ENCODE measurements at regions not wholly inside any gene's neighbourhood (a gene's known extent, or its start where the extent isn't known, plus 50 kb on each side); places are given as distances from the start of the nearest gene placed in this dataset.

- FAIRE-seq = no peak
Observed at GRCh38 chr3:106326941-106327695, 458.3 kb upstream of the CBLB start.

GRCh38 chr3:106327696-106328025 is 458.8 kb upstream of the CBLB start:
- FAIRE-seq = no peak

DNA sequence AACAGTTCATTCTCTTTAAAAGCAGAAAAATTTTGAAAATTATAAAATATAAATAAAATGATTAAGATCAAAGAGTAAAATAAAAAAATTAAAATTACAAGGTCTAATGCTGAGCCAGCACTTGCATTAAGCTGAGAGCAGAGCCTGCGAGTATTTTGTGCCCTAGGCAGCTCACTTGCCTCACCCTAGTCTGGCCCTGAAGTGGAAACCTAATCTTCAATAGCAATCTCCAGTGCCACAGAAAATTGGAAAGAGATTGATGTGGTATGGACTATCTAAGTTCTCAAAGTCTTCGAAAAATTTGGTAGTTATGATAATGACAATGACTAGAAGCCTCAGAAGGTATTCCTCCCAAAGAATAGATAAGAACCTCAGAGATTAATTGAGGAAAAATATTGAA is 459.4 kb upstream of the CBLB start:
- FAIRE-seq = no peak

DNA sequence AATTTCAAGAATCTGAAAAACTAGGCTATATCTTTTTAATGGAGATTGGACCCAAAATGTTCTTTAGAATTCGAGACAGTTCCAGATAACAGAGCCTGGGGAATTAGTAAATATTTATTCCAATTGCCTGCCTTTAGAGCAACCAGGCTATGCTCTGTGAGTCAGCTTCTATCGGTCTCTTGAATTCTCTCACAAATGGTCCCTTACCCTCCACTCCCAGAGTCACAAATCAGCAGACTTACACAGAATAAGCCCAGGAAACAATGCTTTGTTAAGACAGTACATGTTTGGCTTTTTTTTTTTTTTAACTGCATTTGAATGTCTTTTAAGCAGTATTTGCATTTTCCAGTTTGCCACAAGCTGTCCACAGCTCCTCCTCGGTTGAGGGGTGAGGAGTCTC is 460.7 kb upstream of the CBLB start:
- FAIRE-seq = no peak

- no peak for FAIRE-seq
Observed at GRCh38 chr3:106331636-106332035, 462.8 kb upstream of the CBLB start.

GRCh38 chr3:106332129-106332528 is 463.3 kb upstream of the CBLB start:
- no peak for FAIRE-seq

GRCh38 chr3:106332884-106333283 is 464.1 kb upstream of the CBLB start:
- no peak for FAIRE-seq

DNA sequence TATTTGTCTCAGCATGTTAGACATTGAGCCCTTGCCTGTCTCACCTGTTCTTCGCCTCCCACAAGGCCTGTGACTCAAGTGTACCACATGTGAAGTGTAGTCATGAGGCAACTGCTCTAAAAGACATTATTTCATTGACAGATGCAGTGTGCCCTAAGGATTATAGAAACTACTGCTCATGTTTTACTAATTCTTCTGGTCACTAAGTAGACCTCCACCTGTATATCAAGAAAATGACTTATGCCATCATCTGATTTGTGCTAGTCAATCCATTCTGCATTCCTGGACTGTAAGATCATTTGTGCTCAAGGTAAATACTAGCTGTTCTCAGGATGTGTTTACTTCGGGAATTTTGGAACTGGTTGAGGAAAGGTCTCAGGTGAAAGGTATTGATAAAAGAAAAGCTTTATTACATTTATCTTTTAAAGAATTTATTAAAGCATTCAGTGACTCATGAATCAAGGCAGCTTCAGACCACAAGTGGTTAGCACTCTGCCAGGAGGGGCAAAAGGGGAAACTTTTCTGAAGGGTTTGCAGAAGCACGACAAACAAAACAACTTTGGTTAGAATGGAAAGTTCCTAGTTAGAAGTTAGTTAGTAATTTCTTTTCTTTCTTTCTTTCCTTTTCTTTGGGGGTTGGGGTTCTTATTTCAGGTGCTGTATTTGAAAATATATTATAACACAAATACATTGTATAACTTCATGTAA is 465.3 kb upstream of the CBLB start:
- FAIRE-seq = no peak

DNA sequence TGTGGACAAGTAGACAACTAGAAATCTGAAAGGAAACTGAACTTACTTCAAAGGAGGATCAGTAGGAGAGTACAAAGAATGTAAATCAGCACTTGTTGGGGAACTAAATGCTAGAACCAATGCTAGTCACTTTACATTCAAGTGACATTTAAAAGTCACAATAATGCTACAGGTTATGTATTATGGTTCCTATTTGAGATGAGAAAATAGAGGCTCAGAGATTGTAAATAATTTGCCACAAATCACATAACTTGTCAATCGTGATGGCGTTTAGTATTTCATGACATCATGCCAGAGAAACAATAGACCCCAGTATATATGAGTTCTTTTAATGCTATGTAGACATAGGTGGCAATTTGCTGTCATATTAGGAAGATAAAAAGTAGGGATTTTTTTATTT is 467.8 kb upstream of the CBLB start:
- no peak for FAIRE-seq

- no peak for FAIRE-seq
Observed at GRCh38 chr3:106337116-106337515, 468.3 kb upstream of the CBLB start.

DNA sequence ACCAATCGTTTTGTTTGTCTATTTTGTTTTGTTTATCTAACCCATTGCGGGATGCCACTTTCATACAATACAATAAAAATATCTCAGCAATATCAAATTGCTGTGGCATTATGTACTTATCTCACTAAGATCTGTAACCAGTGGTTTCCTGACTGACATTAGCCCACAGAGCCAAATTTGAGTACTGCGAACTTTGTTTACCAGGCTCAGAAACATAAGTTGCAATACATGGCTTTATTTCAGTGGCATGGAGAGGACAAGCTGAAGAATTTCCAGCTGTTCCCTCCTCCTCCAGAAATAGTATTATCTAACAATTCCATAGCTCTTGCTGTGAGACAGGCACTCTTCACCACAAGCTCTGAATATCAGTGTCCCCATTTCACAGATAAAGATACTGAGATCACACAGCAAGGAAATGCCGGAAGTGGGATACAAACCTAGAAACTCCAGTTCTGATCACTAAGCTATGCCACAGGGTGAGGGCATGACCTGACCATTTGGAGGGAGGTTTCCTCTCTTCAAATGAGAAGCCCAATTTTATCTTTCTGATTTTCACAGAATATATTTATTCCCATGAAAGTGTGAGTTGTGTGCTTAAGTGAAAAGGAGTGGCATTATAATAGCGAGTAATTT is 469.9 kb upstream of the CBLB start:
- no peak for FAIRE-seq

DNA sequence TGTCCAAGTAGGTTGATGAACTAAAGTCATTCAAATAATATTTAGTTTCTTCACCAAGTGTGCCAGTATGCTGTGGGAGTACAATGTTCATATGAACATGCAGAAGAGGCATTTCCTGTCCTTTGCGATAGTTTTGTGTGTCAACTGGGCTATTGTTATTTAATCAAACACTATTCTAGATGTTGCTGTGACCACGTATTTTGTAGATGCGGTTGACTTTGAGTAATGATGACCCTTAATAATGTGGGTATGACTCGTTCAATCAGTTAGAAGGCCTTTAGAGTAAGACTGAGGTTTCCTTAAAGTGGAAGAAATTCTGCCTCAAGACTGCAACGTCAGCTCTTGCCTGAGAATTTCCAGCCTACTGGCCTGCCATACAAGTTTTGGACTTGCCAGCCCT is 470.7 kb upstream of the CBLB start:
- no peak for FAIRE-seq

GRCh38 chr3:106341087-106341486 is 472.3 kb upstream of the CBLB start:
- no peak for FAIRE-seq

- FAIRE-seq = no peak
Observed at GRCh38 chr3:106341586-106342162, 472.9 kb upstream of the CBLB start.

DNA sequence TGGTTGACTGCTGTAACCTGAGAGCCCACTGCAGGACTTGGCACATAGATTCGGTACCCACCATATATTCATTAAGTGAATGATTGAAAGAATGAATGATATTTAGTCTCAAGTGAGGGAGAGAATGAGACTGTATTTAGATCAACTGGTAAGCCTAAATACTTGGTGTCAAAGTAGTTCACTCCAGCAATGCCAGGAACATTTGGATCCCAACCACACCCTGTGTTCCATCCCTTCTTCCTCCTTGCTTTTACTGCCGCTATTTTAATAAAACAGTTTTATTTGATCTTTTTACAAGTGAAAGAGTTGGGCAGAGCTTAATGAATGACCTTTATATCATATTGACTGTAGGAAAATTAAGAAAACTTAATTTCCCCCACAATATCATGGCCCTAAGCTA is 473.6 kb upstream of the CBLB start:
- FAIRE-seq = no peak

DNA sequence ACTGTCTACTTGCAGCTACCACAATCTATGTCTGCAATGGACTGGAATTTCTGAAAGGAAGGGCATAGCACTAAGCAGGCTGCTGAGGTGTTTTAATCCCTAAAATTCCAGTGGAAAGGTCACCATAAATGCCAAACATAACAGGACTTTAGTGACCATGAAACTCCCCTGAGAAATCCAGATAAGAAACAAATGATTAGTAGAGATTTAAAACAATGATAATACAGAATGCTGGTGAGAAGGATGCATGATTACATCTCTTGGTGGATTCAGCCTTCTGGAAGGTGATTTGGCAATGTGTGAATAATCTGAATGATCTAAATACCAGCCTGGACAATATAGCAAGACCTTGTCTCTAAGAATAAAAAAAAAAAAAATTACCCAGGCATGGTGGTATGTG is 475.0 kb upstream of the CBLB start:
- FAIRE-seq = no peak

DNA sequence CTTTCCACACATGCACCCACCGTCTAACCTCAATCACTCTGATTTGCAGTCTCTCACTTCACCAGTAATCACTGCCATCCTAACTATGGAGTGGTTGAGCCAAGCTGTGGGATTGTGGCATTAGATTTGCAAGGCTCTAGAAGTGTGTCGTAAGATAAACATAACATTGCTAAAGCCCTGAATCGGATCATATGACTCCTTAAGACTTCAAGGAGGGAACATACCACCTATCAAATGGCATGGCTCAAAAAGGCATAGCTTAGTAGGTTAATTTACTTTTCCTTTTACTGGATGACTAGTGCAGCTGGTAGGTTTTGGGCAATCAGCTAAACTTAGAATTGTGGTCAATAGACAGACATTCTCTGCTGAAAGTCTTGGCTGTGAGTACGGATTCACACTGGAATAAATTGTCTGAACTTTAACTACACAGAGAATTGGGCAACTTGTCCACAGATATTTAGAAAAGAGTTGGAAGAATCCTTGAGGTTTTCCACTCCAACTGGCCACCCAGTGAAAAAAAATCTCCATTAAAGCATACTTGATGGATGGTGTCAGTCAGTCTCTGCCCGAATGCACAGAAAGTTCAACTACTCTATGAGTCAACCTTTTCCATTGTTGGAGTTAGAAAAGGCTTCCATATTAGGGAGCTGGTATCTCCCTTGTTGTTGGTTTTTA is 476.7 kb upstream of the CBLB start:
- no peak for FAIRE-seq

- FAIRE-seq = no peak
Observed at GRCh38 chr3:106347350-106347749, 478.5 kb upstream of the CBLB start.

- no peak for FAIRE-seq
Observed at GRCh38 chr3:106348139-106348690, 479.4 kb upstream of the CBLB start.

GRCh38 chr3:106349191-106349881 is 480.5 kb upstream of the CBLB start:
- no peak for FAIRE-seq

DNA sequence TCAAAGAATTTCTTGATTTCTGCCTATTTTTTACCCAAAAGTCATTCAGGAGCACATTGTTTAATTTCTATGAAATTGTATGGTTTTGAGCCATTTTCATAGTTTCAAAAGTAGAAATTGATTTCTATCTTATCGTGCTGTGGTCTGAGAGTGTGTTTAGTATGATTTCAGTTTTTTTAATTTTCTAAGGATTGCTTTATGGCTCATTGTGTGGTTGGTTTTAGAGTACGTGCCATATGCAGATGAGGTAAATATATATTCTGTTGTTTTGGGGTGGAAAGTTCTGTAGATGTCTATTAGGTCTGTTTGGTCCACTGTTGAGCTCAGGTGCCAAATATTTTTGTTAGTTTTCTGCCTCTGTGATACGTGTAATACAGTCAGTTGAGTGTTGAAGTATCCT is 487.1 kb upstream of the CBLB start:
- FAIRE-seq = no peak

GRCh38 chr3:106359692-106360091 is 490.9 kb upstream of the CBLB start:
- FAIRE-seq = no peak

Measured in colon (tissue), 2 donors.